Smooth muscle cell (in vitro differentiated cells): ENCODE measurements at regions not wholly inside any gene's neighbourhood (a gene's known extent, or its start where the extent isn't known, plus 50 kb on each side); places are given as distances from the start of the nearest gene placed in this dataset.

ENCODE experiments used
- DNase-seq: peaks from one replicate; lab custom pipeline; 2025; ENCODE audit not compliant: unreplicated experiment; lab: John Stamatoyannopoulos, UW
- H2AFZ ChIP-seq: fragments of 200-600 bp; sonication (generic); 2 replicates; pipeline ENCODE4 v1.6.0; 2016; ENCODE audit warnings: antibody characterized with exemption, low read depth, mild to moderate bottlenecking
- H3F3A ChIP-seq: fragments of 200-600 bp; sonication (generic); 2 replicates; pipeline ENCODE4 v1.6.0; 2017; ENCODE audit warnings: antibody characterized with exemption, low read depth
- H3K27ac ChIP-seq: fragments of 200-600 bp; sonication (generic); 2 replicates; pipeline ENCODE4 v1.5.1; 2016; ENCODE audit warnings: low read depth, mild to moderate bottlenecking
- H3K27me3 ChIP-seq: fragments of 200-600 bp; sonication (generic); 2 replicates; pipeline ENCODE4 v1.6.1; 2016; ENCODE audit warnings: low read depth, mild to moderate bottlenecking
- H3K36me3 ChIP-seq: fragments of 200-600 bp; sonication (generic); 2 replicates; pipeline ENCODE4 v1.5.1; 2016; ENCODE audit warnings: low read depth
- H3K4me1 ChIP-seq: fragments of 200-600 bp; sonication (generic); 2 replicates; pipeline ENCODE4 v1.5.1; 2016; ENCODE audit warnings: low read depth
- H3K4me2 ChIP-seq: fragments of 200-600 bp; sonication (generic); 2 replicates; pipeline ENCODE4 v1.6.0; 2016; ENCODE audit warnings: mild to moderate bottlenecking
- H3K4me3 ChIP-seq: fragments of 200-600 bp; sonication (generic); 2 replicates; pipeline ENCODE4 v1.5.1; 2016; ENCODE audit warnings: mild to moderate bottlenecking
- H3K79me2 ChIP-seq: fragments of 200-600 bp; sonication (generic); 2 replicates; pipeline ENCODE4 v1.6.0; 2016; ENCODE audit warnings: low read depth, mild to moderate bottlenecking
- H3K9ac ChIP-seq: fragments of 200-600 bp; sonication (generic); 2 replicates; pipeline ENCODE4 v1.6.0; 2016; ENCODE audit warnings: low read depth
- H3K9me3 ChIP-seq: fragments of 200-600 bp; sonication (generic); replicated peaks from 2 replicates; pipeline ENCODE4 v1.5.1; 2016; ENCODE audit warnings: low read depth
- H4K20me1 ChIP-seq: fragments of 200-600 bp; sonication (generic); 2 replicates; pipeline ENCODE4 v1.6.0; 2016; ENCODE audit warnings: low read depth
- CTCF ChIP-seq: fragments of 200-600 bp; sonication (generic); IDR thresholded peaks from 2 replicates; pipeline ENCODE4 v1.5.1; 2017; ENCODE audit warnings: borderline replicate concordance, mild to moderate bottlenecking, antibody characterized with exemption; ENCODE audit not compliant: insufficient read depth, poor library complexity, severe bottlenecking
- WGBS: methylation state at CpG from one replicate; pipeline ENCODE4 v1.1.7; 2016; ENCODE audit warnings: low lambda C conversion rate; 5-methylcytosine and 5-hydroxymethylcytosine counted together

GRCh38 chr2:237217995-237218616 lies 132.4 kb downstream of the COPS8 start:
- H2AFZ ChIP-seq: peak overlapping the region; percentile 61
- H3K9ac ChIP-seq: peak overlapping the region; percentile 6
- H3K36me3 ChIP-seq: no peaks in the 10 kb centered on the region
- no peaks in the 10 kb centered on the region for H4K20me1 ChIP-seq
- no peak for DNase-seq
- peaks cover 12% of the 10 kb centered on the region for H3K4me1 ChIP-seq
- peaks cover 9% of the 10 kb centered on the region for H3K79me2 ChIP-seq
- TF ChIP-seq CTCF: no peak
- H3K27me3 ChIP-seq: no peaks in the 10 kb centered on the region
- 65% methylated on average over 7 of the region's 7 CpGs for WGBS
- peaks cover 34% of the 10 kb centered on the region for H3F3A ChIP-seq
- no peaks in the 10 kb centered on the region for H3K9me3 ChIP-seq
- no peak overlapping the region for H3K4me3 ChIP-seq
- H3K4me2 ChIP-seq: peak overlapping the region; percentile 11
- peak overlapping the region; percentile 91 for H3K27ac ChIP-seq

GRCh38 chr2:237218756-237219155 lies 133.1 kb downstream of the COPS8 start:
- no peaks in the 10 kb centered on the region for H3K9me3 ChIP-seq
- H2AFZ ChIP-seq: peak overlapping the region; percentile 61
- DNase-seq: no peak
- peak overlapping the region; percentile 11 for H3K4me2 ChIP-seq
- WGBS: 31% methylated on average over 2 of the region's 2 CpGs
- H3K36me3 ChIP-seq: no peaks in the 10 kb centered on the region
- H3K4me1 ChIP-seq: peaks cover 12% of the 10 kb centered on the region
- H3K9ac ChIP-seq: peak overlapping the region; percentile 6
- H3K27me3 ChIP-seq: no peaks in the 10 kb centered on the region
- H3F3A ChIP-seq: peaks cover 27% of the 10 kb centered on the region
- H3K79me2 ChIP-seq: peaks cover 9% of the 10 kb centered on the region
- H3K4me3 ChIP-seq: no peak overlapping the region
- TF ChIP-seq CTCF: no peak
- H4K20me1 ChIP-seq: no peaks in the 10 kb centered on the region
- peak overlapping the region; percentile 91 for H3K27ac ChIP-seq

DNA sequence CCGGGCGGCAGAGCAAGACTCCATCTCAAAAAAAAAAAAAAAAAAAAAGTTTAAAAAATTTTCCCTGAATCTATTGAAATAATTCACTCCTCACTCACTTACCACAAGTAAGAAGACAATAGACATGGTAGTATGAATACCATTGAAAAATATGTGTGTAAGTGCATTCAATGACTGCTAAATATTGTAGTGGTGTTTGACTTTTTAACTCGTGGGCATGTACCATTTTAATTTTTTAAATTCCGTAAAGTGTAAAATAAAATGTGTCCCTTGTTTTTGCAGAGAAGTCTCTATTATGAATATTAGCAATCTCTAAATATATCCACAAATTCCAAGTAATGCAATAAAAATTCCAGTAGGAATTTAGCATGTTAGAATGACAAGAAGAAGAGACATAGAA lies 134.1 kb downstream of the COPS8 start:
- Histone ChIP-seq H3K4me1 (peaks cover 9% of the 10 kb centered on the region), H3F3A (peaks cover 23% of the 10 kb centered on the region), H3K4me3 (no peak overlapping the region), H3K27ac (peak overlapping the region; percentile 49), H3K4me2 (peak overlapping the region; percentile 26), H3K27me3 (no peaks in the 10 kb centered on the region), H2AFZ (no peak overlapping the region), H4K20me1 (no peaks in the 10 kb centered on the region), H3K9ac (no peak overlapping the region), H3K36me3 (no peaks in the 10 kb centered on the region), H3K79me2 (peaks cover 9% of the 10 kb centered on the region), H3K9me3 (no peaks in the 10 kb centered on the region)
- DNase-seq: no peak
- 90% methylated on average over 4 of the region's 4 CpGs for whole genome bisulfite sequencing
- no peak for TF ChIP-seq CTCF

GRCh38 chr2:237221443-237221842 lies 135.8 kb downstream of the COPS8 start:
- Histone ChIP-seq H3K36me3 (no peaks in the 10 kb centered on the region), H3K79me2 (peaks cover 5% of the 10 kb centered on the region), H3K4me2 (no peak overlapping the region), H3K4me3 (no peak overlapping the region), H3K9me3 (no peaks in the 10 kb centered on the region), H4K20me1 (no peaks in the 10 kb centered on the region), H3F3A (peaks cover 23% of the 10 kb centered on the region), H3K27me3 (no peaks in the 10 kb centered on the region), H3K9ac (no peak overlapping the region), H2AFZ (no peak overlapping the region), H3K27ac (peak overlapping the region; percentile 98), H3K4me1 (peaks cover 8% of the 10 kb centered on the region)
- no peak for DNase-seq
- TF ChIP-seq CTCF: no peak
- WGBS: 92% methylated on average over 8 of the region's 8 CpGs
